ENCODE measurements at regions not wholly inside any gene's neighbourhood (a gene's known extent, or its start where the extent isn't known, plus 50 kb on each side); places are given as distances from the start of the nearest gene placed in this dataset.

GRCh38 chr5:34563931-34564709 lies 92.0 kb upstream of the RAI14 start:
- no peak for DNase-seq
- Histone ChIP-seq H3K4me3 (no peak overlapping the region), H3K36me3 (no peaks in the 10 kb centered on the region), H3K27me3 (no peaks in the 10 kb centered on the region), H3K9me3 (no peaks in the 10 kb centered on the region), H3K27ac (no peak overlapping the region), H3K4me1 (no peaks in the 10 kb centered on the region)
- TF ChIP-seq POLR2A (IDR thresholded peaks at IDR 0.05) (no peak), CTCF (IDR thresholded peaks at IDR 0.05) (no peak)
- intact Hi-C loops (cut with DNase I): no loop called here
- WGBS (ENCODE audit: insufficient coverage, low coverage, low lambda C conversion rate, missing lambda C conversion rate): 70% methylated on average over 4 of the region's 21 CpGs
- ATAC-seq: peak in 1 of 4 donors; percentile 18

- H3K9me3 ChIP-seq: no peaks in the 10 kb centered on the region
- H3K27ac ChIP-seq: no peak overlapping the region
- no peaks in the 10 kb centered on the region for H3K27me3 ChIP-seq
- no peaks in the 10 kb centered on the region for H3K36me3 ChIP-seq
- intact Hi-C loops (cut with DNase I): no loop called here
- no peak for TF ChIP-seq CTCF (IDR thresholded peaks at IDR 0.05)
- no peak for TF ChIP-seq POLR2A (IDR thresholded peaks at IDR 0.05)
- DNase-seq (no peak), ATAC-seq (peak in 2 of 4 donors; percentile 42 to 43)
- no peak overlapping the region for H3K4me3 ChIP-seq
- WGBS (ENCODE audit: insufficient coverage, low coverage, low lambda C conversion rate, missing lambda C conversion rate): 60% methylated on average over 6 of the region's 15 CpGs
- no peaks in the 10 kb centered on the region for H3K4me1 ChIP-seq
Measured at GRCh38 chr5:34564710-34565235, 91.4 kb upstream of the RAI14 start.

- no peak for ATAC-seq
- Histone ChIP-seq H3K36me3 (no peaks in the 10 kb centered on the region), H3K9me3 (no peaks in the 10 kb centered on the region), H3K4me3 (no peak overlapping the region), H3K4me1 (no peaks in the 10 kb centered on the region), H3K27ac (peak overlapping the region in 1 of 3 donors; percentile 8), H3K27me3 (no peaks in the 10 kb centered on the region)
- DNase-seq: no peak
- 90% methylated on average over 6 of the region's 6 CpGs for WGBS (ENCODE audit: insufficient coverage, low coverage, low lambda C conversion rate, missing lambda C conversion rate)
- intact Hi-C loops (cut with DNase I): no loop called here
- TF ChIP-seq POLR2A (IDR thresholded peaks at IDR 0.05) (no peak), CTCF (IDR thresholded peaks at IDR 0.05) (no peak)
Measured at GRCh38 chr5:34570143-34570542, 86.0 kb upstream of the RAI14 start.

- intact Hi-C loops (cut with DNase I): no loop called here
- DNase-seq (no peak), ATAC-seq (peak in 1 of 4 donors; percentile 21)
- H3K4me1 ChIP-seq: no peaks in the 10 kb centered on the region
- H3K4me3 ChIP-seq: no peak overlapping the region
- 60% methylated on average over 5 of the region's 5 CpGs for WGBS (ENCODE audit: insufficient coverage, low coverage, low lambda C conversion rate, missing lambda C conversion rate)
- H3K27ac ChIP-seq: peak overlapping the region in 1 of 3 donors; percentile 8
- TF ChIP-seq POLR2A (IDR thresholded peaks at IDR 0.05) (no peak), CTCF (IDR thresholded peaks at IDR 0.05) (no peak)
- H3K27me3 ChIP-seq: no peaks in the 10 kb centered on the region
- H3K36me3 ChIP-seq: no peaks in the 10 kb centered on the region
- no peaks in the 10 kb centered on the region for H3K9me3 ChIP-seq
Measured at GRCh38 chr5:34570721-34571676, 85.1 kb upstream of the RAI14 start.

All from right lobe of liver (tissue), 6 donors.